Kidney glomerular epithelial cell (primary cell): ENCODE measurements at regions not wholly inside any gene's neighbourhood (a gene's known extent, or its start where the extent isn't known, plus 50 kb on each side); places are given as distances from the start of the nearest gene placed in this dataset.

Source experiments
- DNase-seq: peaks from one replicate; lab custom pipeline; 2025; lab: John Stamatoyannopoulos, UW

DNA sequence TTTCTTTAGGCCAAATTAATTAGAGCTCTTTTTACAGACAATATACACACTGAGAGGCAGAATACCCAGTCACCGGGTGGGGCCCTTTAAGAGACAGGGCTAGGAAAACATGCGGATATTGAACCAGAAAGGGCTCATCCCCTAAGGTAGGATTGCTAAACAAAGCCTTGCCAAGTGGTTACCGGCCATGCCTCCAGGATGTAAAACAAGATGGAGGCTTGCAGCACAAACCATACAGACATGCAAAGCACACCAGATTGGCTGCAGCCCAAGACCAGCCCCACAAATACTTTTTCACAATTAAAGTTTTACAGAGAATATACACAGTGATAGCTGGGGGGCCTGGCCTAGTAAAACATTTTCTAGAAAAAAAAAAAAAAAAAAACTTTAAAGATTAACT, 210.0 kb downstream of the KLHL4 start:
- no peak for DNase-seq

- no peak for DNase-seq
Observed at GRCh38 chrX:87728024-87728423, 210.4 kb downstream of the KLHL4 start.

DNA sequence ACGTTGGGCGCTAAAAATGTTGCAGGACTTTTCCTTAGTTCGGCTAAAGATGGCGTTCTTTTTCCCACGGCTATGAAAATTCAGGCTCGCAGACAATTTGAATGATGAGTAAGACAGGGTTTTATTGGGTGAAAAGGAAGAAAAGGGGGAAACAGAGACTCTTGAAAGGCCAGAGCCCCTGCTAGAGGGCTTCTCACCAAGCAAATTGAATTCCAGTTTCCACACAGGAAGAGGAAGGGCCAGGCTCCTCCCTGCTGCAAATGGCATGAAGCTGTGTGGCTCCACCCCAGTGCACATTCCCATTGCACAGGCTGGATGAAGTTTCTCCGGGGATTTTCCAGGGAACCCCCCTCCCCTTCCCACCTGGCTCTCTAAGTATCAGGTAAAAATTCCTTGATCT, 210.9 kb downstream of the KLHL4 start:
- DNase-seq: no peak

DNA sequence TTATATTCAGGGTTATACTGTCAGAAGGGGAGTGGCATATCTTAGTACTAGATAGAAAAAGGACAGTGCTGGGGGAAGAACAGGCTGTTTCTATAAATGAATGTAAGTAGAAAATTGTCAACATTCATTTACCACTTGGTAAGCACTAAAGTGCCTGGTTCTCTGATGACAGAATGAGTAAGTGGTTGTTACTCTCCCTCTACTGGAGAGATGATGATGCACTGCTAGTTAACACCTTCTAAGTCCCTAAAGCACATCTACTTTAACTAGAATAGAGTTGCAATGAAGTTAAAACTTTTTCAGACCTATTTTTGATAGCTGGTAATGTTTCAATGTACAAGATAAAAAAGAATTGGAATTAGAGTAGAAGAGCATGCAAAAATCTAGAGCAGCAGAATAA, 214.5 kb downstream of the KLHL4 start:
- DNase-seq: no peak

- DNase-seq: peak; percentile 1
Observed at GRCh38 chrX:87736576-87736975, 219.0 kb downstream of the KLHL4 start.

- no peak for DNase-seq
Observed at GRCh38 chrX:87744391-87744790, 226.8 kb downstream of the KLHL4 start.

- DNase-seq: no peak
Observed at GRCh38 chrX:87755493-87755892, 237.9 kb downstream of the KLHL4 start.

DNA sequence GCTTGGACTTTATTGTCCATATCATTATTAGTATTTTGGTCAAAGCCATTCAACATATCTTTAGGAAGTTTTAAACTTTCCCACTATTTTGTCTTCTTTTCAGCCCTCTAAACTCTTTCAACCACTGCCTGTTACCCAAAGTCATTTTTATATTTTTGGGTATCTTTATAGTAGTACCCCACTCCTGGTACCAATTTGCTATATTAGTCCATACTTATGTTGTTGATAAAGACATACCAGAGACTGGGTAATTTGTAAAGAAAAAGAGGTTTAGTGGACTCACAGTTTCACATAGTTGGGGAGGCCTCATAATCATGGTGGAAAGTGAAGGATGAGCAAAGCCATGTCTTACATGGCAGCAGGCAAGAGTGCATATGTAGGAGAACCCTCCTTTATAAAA, 271.4 kb downstream of the KLHL4 start:
- DNase-seq: no peak

DNA sequence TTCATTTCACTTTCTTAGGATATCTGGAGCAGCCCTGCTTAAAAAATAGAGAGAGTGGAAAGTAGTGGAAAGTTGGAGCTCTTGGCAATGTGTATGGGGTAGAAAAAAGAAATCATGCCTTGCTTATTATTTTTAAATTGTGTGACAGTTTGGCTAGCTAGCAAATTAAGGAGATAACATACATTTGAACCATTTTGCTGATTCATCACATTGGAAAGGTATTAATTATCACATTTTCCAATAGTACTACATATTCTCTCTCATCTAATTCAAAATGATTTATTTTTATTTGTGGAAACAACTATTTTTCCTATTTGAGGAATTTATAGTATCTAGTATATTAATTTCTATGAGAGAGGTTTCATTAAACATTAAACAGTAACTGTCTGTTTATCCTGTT, 280.4 kb downstream of the KLHL4 start:
- DNase-seq: no peak

- peak; percentile 58 for DNase-seq
Observed at GRCh38 chrX:87805829-87806490, 288.4 kb downstream of the KLHL4 start.

- no peak for DNase-seq
Observed at GRCh38 chrX:87808576-87809243, 291.1 kb downstream of the KLHL4 start.

DNA sequence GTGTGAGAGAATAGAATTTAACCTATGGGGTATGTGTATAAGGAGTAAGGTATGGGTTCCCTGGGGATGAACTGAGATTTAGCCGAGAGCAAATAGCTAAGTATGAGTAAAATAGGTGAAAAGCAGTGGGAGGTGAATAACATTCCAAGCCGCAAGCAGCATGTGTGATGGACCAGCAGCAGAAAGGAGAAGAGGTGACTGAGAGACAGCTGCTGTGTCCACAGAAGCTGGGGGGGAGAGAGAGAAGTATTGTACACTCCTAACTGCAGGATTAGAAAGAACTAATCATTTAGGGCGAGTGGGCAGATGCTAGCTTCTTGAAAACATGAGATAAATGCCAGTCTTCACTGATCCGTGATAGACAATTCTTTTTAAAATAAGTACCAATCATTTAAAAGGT, 296.0 kb downstream of the KLHL4 start:
- DNase-seq: peak; percentile 72

GRCh38 chrX:87846956-87847355, 329.4 kb downstream of the KLHL4 start:
- DNase-seq: no peak

DNA sequence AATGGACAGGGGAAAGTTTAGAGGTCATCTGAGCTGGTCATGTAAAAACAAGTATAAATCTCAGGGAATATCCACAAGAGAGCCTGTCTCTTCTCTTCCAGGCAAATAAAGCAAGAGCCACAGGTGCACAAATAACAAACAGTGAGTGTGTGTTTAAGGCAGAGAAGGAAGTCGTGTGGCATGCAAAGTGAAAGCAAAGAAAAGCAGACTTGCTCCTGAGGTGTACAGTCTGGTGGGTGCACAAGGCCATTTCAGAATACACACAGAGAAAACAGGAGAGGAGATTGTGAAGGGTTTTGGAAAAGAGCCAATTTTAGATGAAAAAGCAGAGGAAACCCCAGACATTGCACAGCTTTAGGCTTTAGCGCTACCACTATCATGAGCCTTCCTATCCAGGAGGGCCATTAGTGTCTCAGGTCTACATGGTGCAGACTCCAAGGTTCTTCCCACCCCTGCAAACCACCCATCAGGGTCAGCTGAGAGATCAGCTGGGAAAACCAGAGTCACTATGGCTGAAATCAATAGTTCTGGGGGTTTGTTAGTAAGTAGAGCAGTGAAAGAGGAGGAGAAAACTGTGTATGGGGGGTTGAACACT, 355.8 kb downstream of the KLHL4 start:
- DNase-seq: no peak

- no peak for DNase-seq
Observed at GRCh38 chrX:87874043-87874442, 356.4 kb downstream of the KLHL4 start.

DNA sequence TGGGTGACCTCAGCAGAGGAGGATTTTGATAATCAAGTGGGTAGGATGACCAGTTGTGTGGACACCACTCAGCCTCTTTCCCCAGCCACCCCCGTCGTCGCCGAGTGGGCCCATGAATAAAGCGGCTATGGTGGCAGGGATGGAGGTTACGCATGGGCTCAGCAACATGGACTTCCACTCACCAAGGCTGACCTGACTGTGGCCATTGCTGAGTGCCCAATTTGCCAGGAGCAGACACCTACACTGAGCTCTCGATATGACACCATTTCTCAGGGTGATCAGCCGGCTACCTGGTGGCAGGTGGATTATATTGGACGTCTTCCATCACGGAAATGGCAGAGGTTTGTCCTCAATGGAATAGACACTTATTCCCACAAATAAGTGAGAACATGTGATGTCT, 361.3 kb downstream of the KLHL4 start:
- DNase-seq: no peak

GRCh38 chrX:87890437-87890836, 372.8 kb downstream of the KLHL4 start:
- no peak for DNase-seq

DNA sequence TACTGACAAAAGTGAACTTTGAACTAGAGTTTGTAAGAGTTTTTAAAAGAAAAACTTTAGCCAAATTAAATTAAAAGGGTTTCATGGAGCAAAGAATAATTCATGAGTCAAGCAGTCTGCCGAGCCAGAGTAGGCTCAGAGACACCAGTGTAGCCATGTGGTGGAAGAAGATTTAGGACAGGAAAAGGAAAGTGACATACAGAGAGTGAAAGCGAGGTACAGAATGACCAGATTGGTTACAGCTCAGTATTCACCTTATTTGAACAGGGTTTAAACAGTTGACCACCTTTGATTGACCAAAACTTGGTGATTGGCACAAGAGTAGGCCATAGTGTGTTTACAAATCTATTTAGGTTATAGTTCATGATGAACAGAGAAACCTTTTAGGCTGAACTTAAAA, 377.8 kb downstream of the KLHL4 start:
- DNase-seq: no peak

- DNase-seq: no peak
Observed at GRCh38 chrX:87896057-87896456, 378.5 kb downstream of the KLHL4 start.

DNA sequence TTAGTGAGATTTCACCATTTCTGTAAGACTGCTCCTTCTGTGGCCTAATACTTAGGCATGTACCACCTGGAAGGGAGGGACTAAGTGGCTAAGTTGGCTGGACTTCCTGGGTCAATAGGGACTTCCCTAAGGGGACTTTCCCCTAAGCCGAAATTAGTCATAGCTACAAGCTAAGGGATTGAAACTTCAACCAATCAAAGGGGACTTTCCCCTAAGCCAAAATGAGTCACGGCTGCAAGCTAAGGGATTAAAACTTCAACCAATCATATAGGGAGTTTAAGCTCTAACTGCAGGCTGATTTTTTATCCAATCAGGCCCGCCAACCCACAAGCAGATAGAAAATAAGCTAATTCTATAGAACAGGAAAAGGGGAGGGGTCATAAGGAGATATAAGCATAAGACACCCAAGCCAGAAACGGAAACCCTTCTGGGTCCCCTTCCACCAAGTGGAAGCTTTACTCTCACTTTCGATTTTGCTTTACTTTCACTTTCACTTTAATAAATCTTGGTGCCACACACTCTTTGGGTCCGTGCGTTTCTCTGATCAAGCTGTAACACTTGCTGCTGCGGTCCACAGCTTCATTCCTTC, 382.8 kb downstream of the KLHL4 start:
- DNase-seq: no peak

- no peak for DNase-seq
Observed at GRCh38 chrX:87901060-87901459, 383.5 kb downstream of the KLHL4 start.

GRCh38 chrX:87914726-87915125, 397.1 kb downstream of the KLHL4 start:
- DNase-seq: no peak

DNA sequence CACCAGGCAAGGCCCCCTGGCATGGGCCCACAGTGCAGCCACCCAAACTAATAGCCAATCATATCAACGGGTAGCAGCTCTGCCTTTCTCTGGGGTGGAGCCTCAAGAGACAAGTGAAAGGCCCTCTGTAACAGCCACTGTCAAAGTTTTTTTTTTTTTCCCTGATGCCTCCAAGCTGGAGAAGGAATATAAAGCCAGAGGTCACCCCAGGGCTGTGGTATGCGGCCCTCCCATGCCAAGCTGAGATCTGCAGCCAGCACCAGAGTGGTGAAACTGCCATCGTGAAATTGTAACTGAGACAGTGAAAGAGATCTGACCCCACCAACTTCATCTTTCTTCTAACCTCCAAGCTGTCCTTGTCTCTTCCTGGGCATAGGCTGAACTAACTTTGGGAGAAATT, 407.0 kb downstream of the KLHL4 start:
- DNase-seq: no peak
